ENCODE measurements at regions not wholly inside any gene's neighbourhood (a gene's known extent, or its start where the extent isn't known, plus 50 kb on each side); places are given as distances from the start of the nearest gene placed in this dataset.

- no peaks in the 10 kb centered on the region for H3K4me1 ChIP-seq (ENCODE audit: control insufficient read depth, insufficient read depth, low read length)
- H3K4me3 Mint-ChIP-seq, result no peak overlapping the region
- no peaks in the 10 kb centered on the region for H3K36me3 Mint-ChIP-seq (ENCODE audit: low read depth)
- no peaks in the 10 kb centered on the region for H3K27me3 Mint-ChIP-seq (ENCODE audit: insufficient read depth)
- 83% methylated on average over 1 of the region's 1 CpG; no CpG with 5 or more reads in 1 of the 2 experiments for WGBS, 2 experiments (ENCODE audit: insufficient coverage in 1 of 2, insufficient read length in 1 of 2)
- H3K36me3 ChIP-seq (ENCODE audit: control insufficient read depth, insufficient read depth, low read length), result no peaks in the 10 kb centered on the region
- no peaks in the 10 kb centered on the region for H3K4me1 Mint-ChIP-seq
- no peak overlapping the region for H3K9ac ChIP-seq (ENCODE audit: extremely low read depth, low read length, poor library complexity, severe bottlenecking)
- no peak overlapping the region for H3K27ac ChIP-seq (ENCODE audit: low read depth, low read length)
- H3K27me3 ChIP-seq (ENCODE audit: control insufficient read depth, insufficient read depth, low read length, poor library complexity, severe bottlenecking), result no peaks in the 10 kb centered on the region
- H3K4me3 ChIP-seq (ENCODE audit: low read length), result no peak overlapping the region
- DNase-seq, result no peak
- TF ChIP-seq CTCF (conservative IDR thresholded peaks at IDR 0.05), result no peak
- peaks cover under 1% of the 10 kb centered on the region for H3K9me3 Mint-ChIP-seq
- no peaks in the 10 kb centered on the region for H3K9me3 ChIP-seq (ENCODE audit: control insufficient read depth, low read length)
- H3K27ac Mint-ChIP-seq, result no peak overlapping the region
Observed at GRCh38 chr10:89153971-89154370, 53.1 kb downstream of the CH25H start.

GRCh38 chr10:89153116-89153515 lies 54.0 kb downstream of the CH25H start:
- no peaks in the 10 kb centered on the region for H3K36me3 Mint-ChIP-seq (ENCODE audit: low read depth)

GRCh38 chr10:89151857-89152256 lies 55.3 kb downstream of the CH25H start:
- Mint-ChIP-seq H3K36me3 (ENCODE audit: low read depth) (no peaks in the 10 kb centered on the region), H3K27ac (no peak overlapping the region), H3K4me1 (no peaks in the 10 kb centered on the region), H3K27me3 (ENCODE audit: insufficient read depth) (no peaks in the 10 kb centered on the region), H3K9me3 (peaks cover 11% of the 10 kb centered on the region), H3K4me3 (no peak overlapping the region)
- WGBS, 2 experiments (ENCODE audit: insufficient coverage in 1 of 2, insufficient read length in 1 of 2), result 96 to 100% methylated on average over 1 to 2 of the region's 2 CpGs
- no peak for DNase-seq
- no peaks in the 10 kb centered on the region for H3K27me3 ChIP-seq (ENCODE audit: control insufficient read depth, insufficient read depth, low read length, poor library complexity, severe bottlenecking)
- H3K4me3 ChIP-seq (ENCODE audit: low read length), result no peak overlapping the region
- H3K9ac ChIP-seq (ENCODE audit: extremely low read depth, low read length, poor library complexity, severe bottlenecking), result no peak overlapping the region
- TF ChIP-seq CTCF (conservative IDR thresholded peaks at IDR 0.05), result no peak
- no peak overlapping the region for H3K27ac ChIP-seq (ENCODE audit: low read depth, low read length)
- no peaks in the 10 kb centered on the region for H3K4me1 ChIP-seq (ENCODE audit: control insufficient read depth, insufficient read depth, low read length)
- no peaks in the 10 kb centered on the region for H3K9me3 ChIP-seq (ENCODE audit: control insufficient read depth, low read length)
- H3K36me3 ChIP-seq (ENCODE audit: control insufficient read depth, insufficient read depth, low read length), result no peaks in the 10 kb centered on the region

More at GRCh38 chr10:89153116-89153515, 54.0 kb downstream of the CH25H start:
- no peaks in the 10 kb centered on the region for H3K4me1 ChIP-seq (ENCODE audit: control insufficient read depth, insufficient read depth, low read length)
- no peaks in the 10 kb centered on the region for H3K27me3 ChIP-seq (ENCODE audit: control insufficient read depth, insufficient read depth, low read length, poor library complexity, severe bottlenecking)
- H3K4me3 ChIP-seq (ENCODE audit: low read length), result no peak overlapping the region
- H3K27ac Mint-ChIP-seq, result no peak overlapping the region
- 84 to 95% methylated on average over 2 to 3 of the region's 3 CpGs for WGBS, 2 experiments (ENCODE audit: insufficient coverage in 1 of 2, insufficient read length in 1 of 2)
- no peaks in the 10 kb centered on the region for H3K9me3 ChIP-seq (ENCODE audit: control insufficient read depth, low read length)
- H3K4me3 Mint-ChIP-seq, result no peak overlapping the region
- no peak for DNase-seq
- no peak for TF ChIP-seq CTCF (conservative IDR thresholded peaks at IDR 0.05)
- peaks cover 9% of the 10 kb centered on the region for H3K9me3 Mint-ChIP-seq
- H3K27ac ChIP-seq (ENCODE audit: low read depth, low read length), result no peak overlapping the region
- no peaks in the 10 kb centered on the region for H3K36me3 ChIP-seq (ENCODE audit: control insufficient read depth, insufficient read depth, low read length)
- H3K9ac ChIP-seq (ENCODE audit: extremely low read depth, low read length, poor library complexity, severe bottlenecking), result no peak overlapping the region
- H3K27me3 Mint-ChIP-seq (ENCODE audit: insufficient read depth), result no peaks in the 10 kb centered on the region
- no peaks in the 10 kb centered on the region for H3K4me1 Mint-ChIP-seq

All from endodermal cell (in vitro differentiated cells).